ENCODE measurements at regions not wholly inside any gene's neighbourhood (a gene's known extent, or its start where the extent isn't known, plus 50 kb on each side); places are given as distances from the start of the nearest gene placed in this dataset.

GRCh38 chr9:28587052-28587451, 1013.8 kb upstream of the C9orf72 start:
- Histone ChIP-seq H3K36me3 (ENCODE audit: control insufficient read depth in 3 of 3, insufficient read depth in 3 of 3, low read length in 3 of 3) (no peaks in the 10 kb centered on the region), H3K9me3 (ENCODE audit: control insufficient read depth in 3 of 3, low read length in 3 of 3) (no peaks in the 10 kb centered on the region), H3K27me3 (ENCODE audit: control insufficient read depth in 3 of 3, insufficient read depth in 3 of 3, low read length in 3 of 3) (no peaks in the 10 kb centered on the region), H3K27ac (ENCODE audit: low read depth, low read length) (no peak overlapping the region), H3K4me3 (ENCODE audit: low read length in 3 of 3) (no peak overlapping the region), H3K9ac (ENCODE audit: low read depth in 1 of 3, low read length in 3 of 3) (no peak overlapping the region), H3K4me1 (ENCODE audit: control insufficient read depth in 3 of 3, insufficient read depth in 3 of 3, low read length in 3 of 3) (no peaks in the 10 kb centered on the region)

- H3K4me3 ChIP-seq (ENCODE audit: low read length in 3 of 3): no peak overlapping the region
- H3K36me3 ChIP-seq (ENCODE audit: control insufficient read depth in 3 of 3, insufficient read depth in 3 of 3, low read length in 3 of 3): no peaks in the 10 kb centered on the region
- H3K27me3 ChIP-seq (ENCODE audit: control insufficient read depth in 3 of 3, insufficient read depth in 3 of 3, low read length in 3 of 3): no peaks in the 10 kb centered on the region
- H3K9ac ChIP-seq (ENCODE audit: low read depth in 1 of 3, low read length in 3 of 3): no peak overlapping the region
- H3K27ac ChIP-seq (ENCODE audit: low read depth, low read length): no peak overlapping the region
- H3K4me1 ChIP-seq (ENCODE audit: control insufficient read depth in 3 of 3, insufficient read depth in 3 of 3, low read length in 3 of 3): no peaks in the 10 kb centered on the region
- no peaks in the 10 kb centered on the region for H3K9me3 ChIP-seq (ENCODE audit: control insufficient read depth in 3 of 3, low read length in 3 of 3)
Measured at GRCh38 chr9:28598408-28598807, 1025.1 kb upstream of the C9orf72 start.

DNA sequence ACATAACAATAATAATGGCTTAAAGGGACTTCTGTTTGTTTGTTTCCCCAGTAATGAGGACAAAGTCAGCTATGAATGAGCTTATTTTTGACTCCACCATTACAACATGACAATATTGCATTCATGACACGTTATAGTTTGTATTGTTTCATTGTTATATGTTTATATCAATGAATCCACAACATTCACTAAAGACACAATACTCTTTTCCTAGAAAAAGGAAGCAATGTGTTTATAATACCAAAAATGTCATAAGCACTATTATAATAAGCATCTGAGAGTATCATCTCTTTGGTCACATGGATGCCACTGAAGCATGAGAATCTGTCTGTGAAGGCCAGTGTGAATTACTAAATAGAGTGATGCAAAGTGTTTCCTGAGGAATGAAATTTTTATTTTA, 1026.9 kb upstream of the C9orf72 start:
- Histone ChIP-seq H3K36me3 (ENCODE audit: control insufficient read depth in 3 of 3, insufficient read depth in 3 of 3, low read length in 3 of 3) (no peaks in the 10 kb centered on the region), H3K27ac (ENCODE audit: low read depth, low read length) (no peak overlapping the region), H3K4me3 (ENCODE audit: low read length in 3 of 3) (no peak overlapping the region), H3K9me3 (ENCODE audit: control insufficient read depth in 3 of 3, low read length in 3 of 3) (no peaks in the 10 kb centered on the region), H3K4me1 (ENCODE audit: control insufficient read depth in 3 of 3, insufficient read depth in 3 of 3, low read length in 3 of 3) (no peaks in the 10 kb centered on the region), H3K27me3 (ENCODE audit: control insufficient read depth in 3 of 3, insufficient read depth in 3 of 3, low read length in 3 of 3) (no peaks in the 10 kb centered on the region), H3K9ac (ENCODE audit: low read depth in 1 of 3, low read length in 3 of 3) (no peak overlapping the region)

DNA sequence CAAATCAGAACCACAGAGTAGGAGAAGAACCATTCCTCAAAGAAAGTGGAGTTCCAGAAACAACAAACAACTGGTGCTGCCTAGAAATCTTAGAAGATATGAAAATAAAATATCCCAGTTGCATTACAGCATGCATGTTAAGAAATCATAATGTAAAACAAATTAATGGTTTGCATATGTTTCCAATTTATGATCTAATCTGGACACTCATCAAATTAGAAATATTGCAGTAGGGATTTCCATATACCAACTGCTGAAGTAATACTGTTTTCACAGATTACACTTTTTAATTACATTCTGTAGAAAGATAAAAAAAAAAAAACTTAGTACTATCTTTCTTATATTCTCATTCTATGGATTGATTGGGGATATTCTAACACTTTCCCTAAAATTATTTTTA, 1034.6 kb upstream of the C9orf72 start:
- Histone ChIP-seq H3K9ac (ENCODE audit: low read depth in 1 of 3, low read length in 3 of 3) (no peak overlapping the region), H3K27ac (ENCODE audit: low read depth, low read length) (no peak overlapping the region), H3K27me3 (ENCODE audit: control insufficient read depth in 3 of 3, insufficient read depth in 3 of 3, low read length in 3 of 3) (no peaks in the 10 kb centered on the region), H3K36me3 (ENCODE audit: control insufficient read depth in 3 of 3, insufficient read depth in 3 of 3, low read length in 3 of 3) (no peaks in the 10 kb centered on the region), H3K4me1 (ENCODE audit: control insufficient read depth in 3 of 3, insufficient read depth in 3 of 3, low read length in 3 of 3) (no peaks in the 10 kb centered on the region), H3K9me3 (ENCODE audit: control insufficient read depth in 3 of 3, low read length in 3 of 3) (no peaks in the 10 kb centered on the region), H3K4me3 (ENCODE audit: low read length in 3 of 3) (no peak overlapping the region)

DNA sequence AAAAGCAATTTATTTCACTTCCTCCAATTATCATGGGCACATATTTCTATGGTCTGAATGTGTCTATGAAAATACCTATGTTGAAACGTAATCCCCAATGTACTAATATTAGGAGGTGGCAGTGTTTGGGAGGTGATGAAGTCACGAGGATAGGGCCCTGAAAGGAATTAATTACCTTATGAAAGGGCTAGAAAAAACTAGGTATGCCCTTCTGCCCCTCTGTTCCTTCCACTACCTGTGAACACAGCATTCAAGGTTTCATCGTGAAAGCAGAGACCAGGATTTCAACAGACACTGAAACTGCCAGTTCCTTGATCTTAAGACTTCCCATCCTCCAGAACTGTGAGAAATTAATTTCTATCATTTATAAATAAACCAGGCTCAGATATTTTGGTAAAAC, 1037.1 kb upstream of the C9orf72 start:
- Histone ChIP-seq H3K27me3 (ENCODE audit: control insufficient read depth in 3 of 3, insufficient read depth in 3 of 3, low read length in 3 of 3) (no peaks in the 10 kb centered on the region), H3K4me1 (ENCODE audit: control insufficient read depth in 3 of 3, insufficient read depth in 3 of 3, low read length in 3 of 3) (no peaks in the 10 kb centered on the region), H3K9me3 (ENCODE audit: control insufficient read depth in 3 of 3, low read length in 3 of 3) (no peaks in the 10 kb centered on the region), H3K27ac (ENCODE audit: low read depth, low read length) (no peak overlapping the region), H3K36me3 (ENCODE audit: control insufficient read depth in 3 of 3, insufficient read depth in 3 of 3, low read length in 3 of 3) (no peaks in the 10 kb centered on the region), H3K4me3 (ENCODE audit: low read length in 3 of 3) (no peak overlapping the region), H3K9ac (ENCODE audit: low read depth in 1 of 3, low read length in 3 of 3) (no peak overlapping the region)

DNA sequence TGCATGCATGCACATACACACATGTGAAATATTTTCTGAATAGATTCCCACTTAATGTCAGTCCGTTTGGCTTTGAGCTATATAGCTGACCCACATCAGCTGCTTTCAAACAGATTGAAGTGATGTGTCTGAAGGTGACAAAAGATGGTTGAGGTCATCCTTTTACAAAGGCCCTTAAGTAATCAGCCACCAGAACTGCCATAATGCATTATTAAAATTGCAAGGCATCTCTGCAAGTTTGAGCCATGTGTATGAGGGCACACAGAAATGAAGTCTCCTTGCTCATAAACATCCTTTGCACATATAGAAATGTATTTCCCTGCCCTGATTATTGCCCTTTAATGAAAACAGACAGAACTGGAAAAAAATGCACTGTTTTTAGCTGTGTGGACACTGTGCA, 1043.0 kb upstream of the C9orf72 start:
- H3K9ac ChIP-seq (ENCODE audit: low read depth in 1 of 3, low read length in 3 of 3): no peak overlapping the region
- H3K27me3 ChIP-seq (ENCODE audit: control insufficient read depth in 3 of 3, insufficient read depth in 3 of 3, low read length in 3 of 3): no peaks in the 10 kb centered on the region
- H3K4me3 ChIP-seq (ENCODE audit: low read length in 3 of 3): no peak overlapping the region
- H3K4me1 ChIP-seq (ENCODE audit: control insufficient read depth in 3 of 3, insufficient read depth in 3 of 3, low read length in 3 of 3): no peaks in the 10 kb centered on the region
- no peak overlapping the region for H3K27ac ChIP-seq (ENCODE audit: low read depth, low read length)
- no peaks in the 10 kb centered on the region for H3K36me3 ChIP-seq (ENCODE audit: control insufficient read depth in 3 of 3, insufficient read depth in 3 of 3, low read length in 3 of 3)
- no peaks in the 10 kb centered on the region for H3K9me3 ChIP-seq (ENCODE audit: control insufficient read depth in 3 of 3, low read length in 3 of 3)

DNA sequence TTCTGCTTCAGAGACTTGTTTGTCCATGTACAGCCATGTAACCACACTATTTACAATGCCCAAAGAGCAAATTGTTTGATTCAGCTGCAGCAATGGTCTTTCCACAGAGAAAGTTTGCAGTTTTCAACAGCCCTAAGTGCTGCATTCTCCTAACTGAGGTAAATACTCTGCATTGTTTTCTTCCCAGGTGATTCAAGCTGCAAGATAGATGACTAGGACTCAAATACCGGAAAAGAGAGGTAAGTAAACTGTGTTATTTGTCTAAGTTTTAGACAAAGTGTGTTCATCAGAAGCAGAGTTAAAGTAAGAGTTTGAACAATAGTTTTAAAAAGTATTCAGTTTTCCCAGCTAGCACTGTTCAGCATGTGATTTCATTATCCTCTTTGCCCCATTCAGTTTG, 1046.7 kb upstream of the C9orf72 start:
- Histone ChIP-seq H3K9ac (ENCODE audit: low read depth in 1 of 3, low read length in 3 of 3) (no peak overlapping the region), H3K9me3 (ENCODE audit: control insufficient read depth in 3 of 3, low read length in 3 of 3) (no peaks in the 10 kb centered on the region)

GRCh38 chr9:28620661-28621060, 1047.4 kb upstream of the C9orf72 start:
- Histone ChIP-seq H3K4me1 (ENCODE audit: control insufficient read depth in 3 of 3, insufficient read depth in 3 of 3, low read length in 3 of 3) (no peaks in the 10 kb centered on the region), H3K27ac (ENCODE audit: low read depth, low read length) (no peak overlapping the region), H3K9ac (ENCODE audit: low read depth in 1 of 3, low read length in 3 of 3) (no peak overlapping the region), H3K4me3 (ENCODE audit: low read length in 3 of 3) (no peak overlapping the region), H3K9me3 (ENCODE audit: control insufficient read depth in 3 of 3, low read length in 3 of 3) (no peaks in the 10 kb centered on the region), H3K27me3 (ENCODE audit: control insufficient read depth in 3 of 3, insufficient read depth in 3 of 3, low read length in 3 of 3) (no peaks in the 10 kb centered on the region), H3K36me3 (ENCODE audit: control insufficient read depth in 3 of 3, insufficient read depth in 3 of 3, low read length in 3 of 3) (no peaks in the 10 kb centered on the region)

More for the DNA sequence above, 1046.7 kb upstream of the C9orf72 start:
- Histone ChIP-seq H3K27me3 (ENCODE audit: control insufficient read depth in 3 of 3, insufficient read depth in 3 of 3, low read length in 3 of 3) (no peaks in the 10 kb centered on the region), H3K27ac (ENCODE audit: low read depth, low read length) (no peak overlapping the region), H3K4me1 (ENCODE audit: control insufficient read depth in 3 of 3, insufficient read depth in 3 of 3, low read length in 3 of 3) (no peaks in the 10 kb centered on the region), H3K36me3 (ENCODE audit: control insufficient read depth in 3 of 3, insufficient read depth in 3 of 3, low read length in 3 of 3) (no peaks in the 10 kb centered on the region), H3K4me3 (ENCODE audit: low read length in 3 of 3) (no peak overlapping the region)

DNA sequence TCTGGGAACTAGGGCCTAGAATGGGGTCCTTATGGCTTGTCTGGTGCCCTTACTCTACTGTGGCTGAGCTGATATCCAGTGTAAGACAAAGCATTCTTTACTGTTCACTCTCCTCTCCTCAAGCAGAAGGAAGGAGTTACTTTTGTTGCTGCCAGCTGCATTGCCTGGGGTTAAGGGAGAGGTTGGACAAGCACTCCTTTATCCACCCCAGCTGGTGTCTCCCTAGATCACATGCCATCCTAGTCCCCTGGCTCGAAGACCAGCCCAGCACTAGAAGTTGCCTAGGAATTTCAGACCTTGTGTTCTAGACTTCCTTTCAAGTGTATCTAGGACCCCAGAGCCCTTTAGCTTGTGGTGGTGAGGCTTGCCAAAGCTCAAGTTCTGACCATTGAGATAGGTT, 1051.5 kb upstream of the C9orf72 start:
- no peak overlapping the region for H3K9ac ChIP-seq (ENCODE audit: low read depth in 1 of 3, low read length in 3 of 3)

GRCh38 chr9:28628031-28628430, 1054.8 kb upstream of the C9orf72 start:
- Histone ChIP-seq H3K27me3 (ENCODE audit: control insufficient read depth in 3 of 3, insufficient read depth in 3 of 3, low read length in 3 of 3) (no peaks in the 10 kb centered on the region), H3K36me3 (ENCODE audit: control insufficient read depth in 3 of 3, insufficient read depth in 3 of 3, low read length in 3 of 3) (no peaks in the 10 kb centered on the region), H3K4me1 (ENCODE audit: control insufficient read depth in 3 of 3, insufficient read depth in 3 of 3, low read length in 3 of 3) (no peaks in the 10 kb centered on the region), H3K27ac (ENCODE audit: low read depth, low read length) (no peak overlapping the region), H3K9me3 (ENCODE audit: control insufficient read depth in 3 of 3, low read length in 3 of 3) (no peaks in the 10 kb centered on the region), H3K4me3 (ENCODE audit: low read length in 3 of 3) (no peak overlapping the region), H3K9ac (ENCODE audit: low read depth in 1 of 3, low read length in 3 of 3) (no peak overlapping the region)

More for the DNA sequence above, 1051.5 kb upstream of the C9orf72 start:
- Histone ChIP-seq H3K36me3 (ENCODE audit: control insufficient read depth in 3 of 3, insufficient read depth in 3 of 3, low read length in 3 of 3) (no peaks in the 10 kb centered on the region), H3K9me3 (ENCODE audit: control insufficient read depth in 3 of 3, low read length in 3 of 3) (no peaks in the 10 kb centered on the region), H3K27ac (ENCODE audit: low read depth, low read length) (no peak overlapping the region), H3K4me1 (ENCODE audit: control insufficient read depth in 3 of 3, insufficient read depth in 3 of 3, low read length in 3 of 3) (no peaks in the 10 kb centered on the region), H3K4me3 (ENCODE audit: low read length in 3 of 3) (no peak overlapping the region), H3K27me3 (ENCODE audit: control insufficient read depth in 3 of 3, insufficient read depth in 3 of 3, low read length in 3 of 3) (no peaks in the 10 kb centered on the region)

DNA sequence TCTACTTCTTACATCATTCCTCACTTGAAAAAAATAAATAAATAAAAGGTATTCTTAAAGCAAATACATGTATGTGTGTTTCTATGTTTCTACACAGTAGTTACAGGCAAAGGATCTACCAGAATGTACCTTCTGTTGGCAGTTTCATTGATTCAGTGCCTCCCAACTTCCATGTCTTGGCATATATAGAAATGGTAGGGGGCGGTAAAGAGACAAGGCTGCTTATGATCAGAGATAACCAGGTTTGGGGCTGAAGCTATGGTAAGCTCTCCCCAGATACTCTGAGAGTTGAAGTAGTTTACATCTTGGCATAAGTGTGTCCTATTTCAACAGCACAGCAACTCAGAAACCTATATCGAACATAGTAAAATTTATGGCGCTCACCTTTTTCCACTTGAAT, 1075.4 kb upstream of the C9orf72 start:
- no peaks in the 10 kb centered on the region for H3K9me3 ChIP-seq (ENCODE audit: control insufficient read depth in 3 of 3, low read length in 3 of 3)
- H3K4me3 ChIP-seq (ENCODE audit: low read length in 3 of 3): no peak overlapping the region
- H3K27ac ChIP-seq (ENCODE audit: low read depth, low read length): no peak overlapping the region
- no peaks in the 10 kb centered on the region for H3K4me1 ChIP-seq (ENCODE audit: control insufficient read depth in 3 of 3, insufficient read depth in 3 of 3, low read length in 3 of 3)
- H3K27me3 ChIP-seq (ENCODE audit: control insufficient read depth in 3 of 3, insufficient read depth in 3 of 3, low read length in 3 of 3): no peaks in the 10 kb centered on the region
- no peak overlapping the region for H3K9ac ChIP-seq (ENCODE audit: low read depth in 1 of 3, low read length in 3 of 3)
- no peaks in the 10 kb centered on the region for H3K36me3 ChIP-seq (ENCODE audit: control insufficient read depth in 3 of 3, insufficient read depth in 3 of 3, low read length in 3 of 3)

Data from skeletal muscle tissue (tissue), 3 donors.